Fibroblast of skin of left quadriceps (primary cell): ENCODE measurements at regions not wholly inside any gene's neighbourhood (a gene's known extent, or its start where the extent isn't known, plus 50 kb on each side); places are given as distances from the start of the nearest gene placed in this dataset.
A peak's percentile ranks its signal among the peaks of the same experiment; 100 is the strongest.

Experiments used
- DNase-seq, 2 experiments: peaks; one replicate each; pipeline ENCODE4 v3.0.0-alpha.2; 2013; ENCODE audit warnings: low read depth in 2 of 2

DNA sequence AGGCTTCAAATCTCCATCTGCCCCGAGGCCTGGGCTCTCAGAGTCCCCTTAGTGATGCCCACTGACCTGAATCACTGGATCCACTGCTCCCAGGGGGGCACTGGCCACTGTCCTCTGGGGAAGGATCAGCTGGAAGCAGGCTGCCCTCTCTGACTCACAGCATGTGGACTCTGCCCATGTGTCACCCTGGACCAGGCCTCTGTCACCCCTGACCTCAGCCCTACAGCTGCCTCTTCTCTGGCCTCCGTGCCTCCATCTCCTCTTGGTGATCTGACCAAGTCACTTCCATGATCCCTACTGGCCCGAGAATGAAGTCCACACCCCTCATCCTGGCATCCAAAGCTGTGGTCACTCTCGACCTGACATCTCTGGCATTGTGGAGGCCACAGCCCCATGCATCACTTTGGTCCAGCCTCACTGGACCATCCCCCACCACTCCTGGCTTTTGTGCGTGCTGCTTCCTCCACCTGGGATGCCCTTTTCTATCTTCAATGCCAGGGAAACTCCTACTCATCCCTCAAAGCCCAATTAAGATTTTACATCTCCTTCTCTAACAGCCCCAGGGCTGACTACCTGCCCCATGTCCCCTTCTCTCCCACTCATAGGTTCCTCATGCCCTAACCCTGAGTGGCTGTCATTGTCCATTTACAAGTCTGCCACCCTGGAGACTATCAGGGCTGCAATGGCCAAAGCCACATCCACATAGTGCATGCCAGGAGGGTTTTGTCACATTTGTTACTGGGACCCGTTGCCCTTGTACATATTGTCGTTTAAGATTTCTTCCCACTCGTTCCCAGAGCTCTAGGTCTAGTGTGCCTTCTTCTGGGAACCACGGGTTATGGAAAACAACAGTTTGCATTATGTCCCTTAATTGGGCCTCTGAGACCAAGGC lies 685.0 kb downstream of the MATN1 start:
- DNase-seq: no peak

DNA sequence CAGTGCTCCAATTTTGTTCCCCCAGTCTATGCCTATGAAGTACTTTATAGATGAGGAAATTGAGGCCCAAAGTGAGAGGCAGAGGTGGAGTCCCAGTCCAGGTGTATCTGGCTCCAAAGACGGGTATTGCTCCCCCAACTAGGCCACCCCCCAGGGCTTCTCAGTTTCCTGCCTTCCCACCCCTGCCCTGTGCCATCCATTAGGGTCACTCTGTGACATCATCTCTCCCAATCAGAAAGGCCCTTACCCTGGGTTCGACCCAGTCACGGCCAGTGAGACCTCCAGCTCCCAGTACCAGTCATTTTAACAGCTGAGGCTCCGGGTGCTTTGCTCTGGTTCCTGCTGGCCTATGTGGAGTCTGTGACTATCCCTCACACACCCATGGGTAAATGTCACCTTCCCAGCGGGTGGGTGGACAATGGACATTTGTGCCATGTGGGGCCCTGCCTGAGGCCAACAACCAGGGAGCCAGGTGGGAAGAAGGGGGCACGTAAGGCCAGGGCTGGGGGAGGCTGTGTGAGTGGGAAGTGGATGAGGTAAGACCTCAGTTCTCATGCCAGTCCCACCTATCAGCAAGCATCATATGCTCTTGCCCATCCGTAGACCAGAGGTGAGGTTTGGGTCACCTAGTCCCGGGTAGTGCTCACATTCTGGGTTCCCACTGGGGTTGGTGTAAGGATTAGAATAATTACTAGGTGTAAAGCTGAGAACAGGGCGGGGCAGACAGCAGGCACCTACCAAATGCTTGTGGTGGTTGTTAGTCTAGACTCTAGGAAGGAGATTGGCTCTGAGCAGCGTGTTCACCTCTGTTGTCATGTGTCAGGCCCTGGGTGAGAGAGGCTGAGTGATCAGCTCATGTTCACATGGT lies 685.9 kb downstream of the MATN1 start:
- DNase-seq: no peak

DNA sequence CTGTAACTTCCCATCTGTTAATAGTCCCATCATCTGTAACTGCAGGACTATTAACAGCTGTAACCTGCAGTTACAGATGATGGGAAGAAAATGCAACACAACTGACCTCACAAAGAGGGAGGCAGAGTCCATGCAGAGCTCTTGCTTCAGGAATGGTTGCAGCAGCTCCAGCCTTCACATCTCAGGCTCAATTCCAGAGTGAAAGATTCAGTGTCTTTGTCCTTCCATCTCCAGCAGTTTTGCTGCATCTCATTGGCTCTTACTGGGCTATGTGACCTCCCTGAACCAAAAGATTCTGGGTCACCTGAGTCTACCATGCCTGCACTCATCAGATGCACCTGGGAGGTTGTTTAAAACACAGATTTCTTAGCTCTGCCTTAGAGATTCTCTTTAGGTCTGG lies 686.7 kb downstream of the MATN1 start:
- DNase-seq: no peak

DNA sequence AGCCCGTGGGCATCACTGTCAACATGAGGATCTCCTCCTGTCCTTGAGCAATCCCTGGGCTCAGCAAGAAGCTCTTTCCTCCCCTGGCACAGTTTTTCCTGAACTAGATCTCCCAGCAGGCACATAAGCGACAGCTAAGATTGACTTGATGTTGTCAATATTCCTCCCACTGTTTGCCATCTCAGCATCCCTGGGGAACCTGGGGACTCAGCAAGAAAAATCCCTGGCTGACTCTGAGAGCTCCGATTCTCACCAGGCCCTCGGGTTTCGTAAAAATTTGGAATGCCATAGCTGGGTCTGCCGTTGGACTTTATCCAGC lies 687.2 kb downstream of the MATN1 start:
- DNase-seq: no peak

DNA sequence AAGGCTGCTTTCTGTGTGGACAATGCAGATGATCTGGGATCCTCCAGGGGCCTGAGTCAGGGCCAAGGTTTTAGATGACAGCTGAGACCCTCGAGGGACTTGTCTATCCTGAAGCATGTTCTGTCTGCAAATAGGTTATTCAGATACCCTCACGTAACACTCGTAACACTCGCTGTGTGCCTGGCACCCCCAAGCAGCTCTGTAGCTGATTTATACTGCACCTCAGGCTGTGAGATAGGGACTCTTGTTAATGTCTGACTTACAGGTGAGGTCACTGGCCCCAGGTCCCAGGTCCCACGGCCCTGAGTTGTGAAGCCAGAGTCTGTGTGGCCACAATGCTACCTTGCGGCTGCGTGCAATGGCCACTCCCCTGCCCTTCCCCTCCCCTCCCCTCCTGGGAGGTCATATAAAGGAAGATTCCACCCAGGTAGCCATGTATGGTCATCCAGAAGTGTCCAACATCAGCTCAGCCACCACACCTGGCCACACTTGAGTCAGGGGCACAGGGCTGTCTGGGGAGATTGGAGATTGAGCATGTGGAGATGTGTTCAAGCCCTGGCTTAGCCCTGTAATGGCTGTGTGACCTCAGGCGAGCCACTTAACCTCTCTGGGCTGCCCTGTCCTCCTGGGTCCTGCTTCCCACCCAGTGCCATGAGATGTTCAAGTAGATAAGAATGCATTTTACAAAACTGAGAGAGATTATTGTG lies 687.7 kb downstream of the MATN1 start:
- DNase-seq: no peak

DNA sequence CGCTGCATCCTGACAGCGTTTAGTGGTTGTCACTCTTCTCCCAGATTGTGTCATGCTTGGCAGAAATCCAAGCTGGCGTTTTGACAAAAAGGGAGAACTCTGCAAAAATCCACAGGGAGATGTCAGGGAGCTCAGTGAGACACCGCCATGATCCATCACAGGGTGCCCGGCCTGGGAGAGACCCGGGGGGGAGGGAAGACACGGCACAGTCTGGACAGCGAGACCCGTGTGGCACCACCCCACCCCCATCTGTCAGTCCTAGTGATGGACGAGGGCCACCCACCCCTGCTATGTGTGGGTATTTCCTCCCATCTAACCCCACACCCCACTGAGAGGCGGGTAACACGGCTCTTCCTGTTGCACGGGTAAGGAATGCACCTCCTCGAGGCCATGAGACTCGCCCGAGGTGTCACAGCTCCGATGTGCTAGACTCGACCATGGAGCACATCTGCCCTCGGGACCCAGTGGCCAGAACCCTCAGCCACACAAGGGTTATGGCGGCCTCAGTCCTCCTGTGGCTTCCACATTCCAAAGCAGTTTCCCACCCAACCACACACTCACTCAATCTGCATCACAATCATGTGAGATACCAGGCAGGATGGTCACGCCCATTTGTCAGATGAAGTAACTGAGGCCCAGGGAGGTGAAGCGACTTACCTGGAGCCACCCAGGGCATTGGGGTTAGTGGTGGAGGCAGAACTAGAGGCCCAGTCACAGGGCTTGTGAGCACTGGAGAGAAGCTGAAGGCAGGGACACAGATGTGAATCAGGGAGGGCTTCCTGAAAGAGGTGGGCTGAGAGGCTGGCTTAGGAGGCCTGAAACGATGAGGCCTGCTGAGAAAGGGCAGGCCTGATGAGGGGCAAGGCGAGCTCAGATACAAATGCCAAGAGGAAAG lies 688.5 kb downstream of the MATN1 start:
- peak in 1 of 2 experiments; percentile 0 for DNase-seq

DNA sequence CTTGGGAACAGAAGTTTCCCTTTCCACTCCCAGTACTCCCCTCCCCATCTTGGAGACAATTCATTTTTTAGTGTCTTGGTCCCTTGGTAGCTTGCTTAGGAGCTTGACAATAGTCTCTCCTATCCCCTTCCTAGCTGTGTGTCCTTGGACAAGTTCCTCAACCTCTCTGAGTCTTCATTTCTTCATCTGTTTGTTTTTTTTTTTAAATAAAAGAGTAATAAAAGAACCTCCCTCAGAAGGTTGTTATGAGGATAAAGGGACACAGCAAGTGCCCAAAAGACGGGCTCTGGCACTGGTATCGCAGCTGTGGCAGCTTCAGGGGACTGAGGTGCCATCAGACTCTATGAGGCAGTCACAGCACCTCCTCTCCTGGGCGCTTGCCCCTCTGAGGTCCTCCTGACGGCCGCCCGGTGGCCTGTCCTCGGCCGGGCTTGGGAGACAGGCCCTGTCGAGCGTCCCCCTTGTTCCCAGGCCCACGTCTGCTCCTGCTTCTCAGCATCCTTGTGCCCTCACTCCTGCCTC lies 689.2 kb downstream of the MATN1 start:
- no peak for DNase-seq

DNA sequence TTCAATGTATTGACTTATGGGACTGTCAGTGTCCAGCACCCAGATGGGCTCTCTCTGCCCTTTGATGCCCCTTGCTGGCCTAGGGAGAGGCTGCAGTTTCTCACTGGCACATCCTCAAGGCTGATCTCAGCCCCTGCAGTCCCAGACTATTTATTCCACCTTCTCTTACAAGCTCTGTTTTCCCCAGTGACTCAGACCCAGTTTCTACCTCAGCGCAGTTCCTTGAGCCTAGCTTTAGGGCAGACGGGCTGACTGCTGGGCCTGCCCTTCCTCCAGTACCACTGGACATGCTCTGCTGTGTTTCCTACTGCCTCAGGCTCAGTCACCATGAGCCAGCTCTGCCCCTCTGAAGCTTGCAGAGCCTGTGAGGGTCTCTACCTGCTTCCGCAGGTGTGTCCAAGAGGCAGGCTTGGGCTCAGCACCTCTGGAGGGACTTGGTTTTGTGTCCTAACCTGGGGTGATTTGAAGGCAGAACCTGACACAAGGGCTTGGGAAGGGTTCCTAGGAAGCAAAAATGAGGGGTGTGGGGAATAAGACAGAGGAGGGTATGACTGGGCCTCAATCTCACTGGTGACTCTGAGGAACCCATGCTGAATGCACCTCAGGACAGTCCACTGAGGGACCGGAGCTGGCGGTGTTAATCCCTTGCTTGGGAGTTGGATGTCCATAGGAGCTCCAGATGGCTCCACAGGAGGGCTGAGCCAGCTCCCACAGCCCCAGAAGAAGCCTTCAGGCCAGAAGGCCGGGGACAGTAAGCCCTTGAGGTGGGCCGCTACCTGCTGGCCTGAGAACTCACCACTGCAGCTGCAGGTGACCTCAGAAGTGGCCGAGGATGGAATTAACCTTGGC lies 689.9 kb downstream of the MATN1 start:
- no peak for DNase-seq

DNA sequence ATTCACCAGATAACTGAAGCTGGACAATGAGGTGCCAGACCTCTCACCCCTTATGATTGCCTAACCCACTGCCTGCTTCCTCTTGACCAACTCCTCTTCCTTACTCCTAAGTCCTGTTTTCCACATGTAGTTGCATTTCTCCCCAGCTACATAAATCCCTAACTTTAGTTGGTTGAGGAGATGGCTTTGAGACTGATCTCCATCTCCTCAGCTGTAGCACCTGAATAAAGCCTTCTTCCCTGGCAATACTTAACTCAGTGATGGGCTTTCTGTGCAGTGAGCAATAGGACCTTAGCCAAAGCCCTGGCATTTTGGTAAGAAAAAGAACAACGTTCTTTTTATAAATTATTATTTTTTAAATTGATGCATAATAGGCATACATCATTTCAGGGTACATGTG lies 691.1 kb downstream of the MATN1 start:
- DNase-seq: no peak

DNA sequence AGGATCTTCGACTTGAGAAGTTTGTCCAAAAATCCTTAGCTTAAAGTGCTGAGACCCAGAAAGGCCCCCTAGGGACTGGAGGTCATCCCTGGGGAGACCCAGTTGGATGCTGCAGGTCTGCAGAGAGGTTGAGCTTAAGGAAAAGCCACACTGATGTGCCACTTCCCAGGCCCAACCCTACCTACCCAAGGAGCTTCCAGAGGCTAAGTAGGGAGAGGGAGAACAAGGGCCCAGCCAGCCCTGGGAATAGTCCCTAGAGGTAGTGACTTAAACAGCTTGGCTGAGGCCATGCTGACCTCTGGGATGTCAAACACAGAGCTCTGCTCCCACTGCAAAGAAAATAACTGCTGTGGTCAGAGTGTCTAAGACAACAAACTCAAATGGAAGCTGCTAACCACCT lies 693.7 kb downstream of the MATN1 start:
- no peak for DNase-seq

DNA sequence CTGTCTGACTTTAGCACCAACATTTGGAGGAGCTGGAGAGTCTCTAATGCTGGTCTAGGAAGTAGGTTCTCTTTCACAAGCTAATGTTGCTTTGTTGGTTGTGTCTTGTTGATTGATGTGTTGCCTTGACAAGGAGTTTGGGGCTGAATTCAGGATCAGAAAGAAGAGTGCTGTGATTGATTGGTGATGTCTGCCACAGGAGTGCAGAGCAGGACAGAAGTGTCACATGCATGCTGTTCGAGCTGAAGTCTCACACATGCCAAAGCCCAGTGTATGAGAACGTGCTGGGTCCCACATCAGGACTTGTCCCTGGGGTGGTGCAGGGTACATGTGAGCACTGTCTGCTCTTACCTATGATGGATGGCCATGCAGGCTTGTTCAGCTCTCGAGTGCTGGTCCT lies 694.4 kb downstream of the MATN1 start:
- DNase-seq: no peak

DNA sequence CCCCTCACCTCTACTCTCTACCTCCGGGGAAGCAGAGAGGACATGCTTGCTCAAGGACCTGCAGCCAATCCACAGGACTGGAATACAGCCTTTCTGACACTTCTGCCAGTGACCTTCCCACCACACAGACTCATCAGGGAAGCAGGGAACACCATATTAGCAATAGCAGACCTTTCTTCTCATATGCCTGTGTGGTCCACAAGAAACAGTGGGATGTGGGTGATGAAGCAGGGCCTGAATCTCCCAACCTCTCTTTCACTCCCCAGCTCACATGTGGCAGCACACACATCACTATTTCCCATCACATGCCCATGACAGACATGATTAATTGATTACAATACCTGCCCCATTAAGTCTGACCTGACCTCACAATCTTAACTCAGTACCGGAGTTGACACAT lies 695.1 kb downstream of the MATN1 start:
- DNase-seq: no peak

DNA sequence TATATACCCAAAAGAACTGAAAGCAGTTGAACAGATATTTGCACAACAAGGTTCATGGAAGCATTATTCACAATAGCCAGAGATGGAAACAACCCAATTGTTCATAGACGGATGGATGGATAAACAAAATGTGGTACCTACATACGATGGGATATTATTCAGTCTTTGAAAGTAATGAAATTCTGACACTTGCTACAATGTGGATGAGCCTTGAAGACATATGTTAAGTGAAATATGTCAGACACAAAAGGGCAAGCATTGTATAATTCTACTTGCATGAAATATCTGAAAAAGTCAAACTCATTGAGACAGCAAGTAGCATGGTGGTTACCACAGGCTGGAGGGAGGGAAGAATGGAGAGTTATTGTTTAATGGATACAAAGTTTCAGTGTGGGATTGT lies 696.1 kb downstream of the MATN1 start:
- no peak for DNase-seq

DNA sequence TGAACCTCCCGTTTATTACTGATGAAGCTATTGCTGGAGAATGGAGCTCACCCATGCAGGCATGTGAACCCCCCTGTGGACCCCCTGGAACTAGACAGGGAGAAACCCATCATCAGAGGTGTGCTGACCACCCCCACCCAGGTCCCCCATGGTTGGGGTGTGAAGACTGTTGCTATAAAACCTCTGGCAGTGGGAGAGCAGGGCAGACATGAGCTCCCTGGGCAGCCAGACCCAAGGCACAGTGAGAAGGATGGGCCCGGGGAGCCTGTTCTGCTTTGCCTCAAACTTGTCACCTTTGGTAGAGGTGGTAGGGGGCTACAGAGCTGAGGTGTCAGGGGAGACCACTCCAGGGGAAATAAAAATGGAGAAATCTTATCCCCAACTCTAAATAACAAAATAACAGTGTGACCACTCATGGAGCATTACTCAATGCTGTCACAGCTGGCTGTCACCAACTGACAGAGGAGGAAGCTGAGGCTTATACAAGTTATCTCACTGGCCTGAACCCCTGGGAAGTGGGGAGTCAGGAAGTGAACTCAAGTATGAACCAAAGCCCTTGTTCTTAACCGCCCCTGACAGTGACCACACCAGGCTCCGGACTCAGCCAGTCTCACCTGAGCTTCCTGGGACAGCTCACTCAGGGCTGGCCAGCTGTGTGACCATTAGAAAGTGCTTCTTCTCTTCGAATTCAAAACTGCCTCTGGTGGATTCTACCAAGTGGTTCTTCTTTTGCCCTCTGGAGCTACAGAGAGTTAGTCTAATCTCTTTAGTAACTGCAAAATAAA lies 698.8 kb downstream of the MATN1 start:
- DNase-seq: no peak

DNA sequence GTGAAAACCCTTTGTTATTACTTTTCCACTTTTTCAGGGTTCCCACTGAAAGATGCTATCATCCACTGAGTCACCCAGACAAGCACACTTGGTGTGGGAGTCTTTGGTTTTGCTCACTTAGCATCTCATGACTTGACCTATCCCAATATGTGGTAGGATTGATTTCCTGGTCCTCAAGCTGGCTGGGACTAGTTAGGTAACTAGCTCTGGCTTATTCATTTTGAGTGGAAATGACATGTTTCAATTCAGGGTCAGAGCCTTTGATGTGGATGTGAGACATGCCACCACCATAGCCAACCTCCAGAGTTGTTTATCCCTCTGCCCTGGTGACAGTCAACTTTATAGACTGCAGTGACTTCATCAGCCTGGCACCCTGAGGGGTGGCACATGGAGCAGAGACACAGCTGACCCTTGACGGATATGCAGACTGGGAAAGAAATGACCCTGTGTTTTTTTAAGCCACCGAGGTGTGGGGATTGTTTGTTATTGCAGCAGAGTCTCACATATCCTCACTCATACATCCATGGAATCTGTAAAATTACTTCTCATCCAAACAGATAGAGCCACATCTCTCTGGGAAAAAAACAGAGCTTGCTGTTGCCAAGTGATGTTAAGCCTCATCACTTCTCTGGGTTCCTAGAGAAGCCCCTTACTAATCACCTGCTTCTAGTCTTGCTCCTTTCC lies 699.9 kb downstream of the MATN1 start:
- no peak for DNase-seq

DNA sequence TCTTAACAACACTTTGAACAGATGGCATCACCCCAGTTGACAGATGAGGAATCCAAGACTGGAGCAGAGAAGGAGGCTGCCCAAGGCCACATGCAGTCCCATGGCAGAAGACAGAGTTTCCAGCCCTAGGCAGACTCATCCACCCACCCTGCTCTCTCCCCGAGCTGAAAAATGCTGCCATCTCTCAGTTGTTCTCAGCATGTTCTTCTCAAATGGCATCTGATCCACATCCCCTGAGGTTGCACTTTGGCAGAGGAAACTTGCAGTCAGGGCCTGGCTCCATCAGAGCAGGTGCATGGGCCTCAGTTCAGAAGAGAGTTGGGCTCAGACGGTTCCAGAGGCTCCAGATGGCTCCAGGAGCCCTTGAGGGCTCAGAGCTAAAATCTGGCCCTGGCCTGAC lies 709.4 kb downstream of the MATN1 start:
- DNase-seq: no peak

DNA sequence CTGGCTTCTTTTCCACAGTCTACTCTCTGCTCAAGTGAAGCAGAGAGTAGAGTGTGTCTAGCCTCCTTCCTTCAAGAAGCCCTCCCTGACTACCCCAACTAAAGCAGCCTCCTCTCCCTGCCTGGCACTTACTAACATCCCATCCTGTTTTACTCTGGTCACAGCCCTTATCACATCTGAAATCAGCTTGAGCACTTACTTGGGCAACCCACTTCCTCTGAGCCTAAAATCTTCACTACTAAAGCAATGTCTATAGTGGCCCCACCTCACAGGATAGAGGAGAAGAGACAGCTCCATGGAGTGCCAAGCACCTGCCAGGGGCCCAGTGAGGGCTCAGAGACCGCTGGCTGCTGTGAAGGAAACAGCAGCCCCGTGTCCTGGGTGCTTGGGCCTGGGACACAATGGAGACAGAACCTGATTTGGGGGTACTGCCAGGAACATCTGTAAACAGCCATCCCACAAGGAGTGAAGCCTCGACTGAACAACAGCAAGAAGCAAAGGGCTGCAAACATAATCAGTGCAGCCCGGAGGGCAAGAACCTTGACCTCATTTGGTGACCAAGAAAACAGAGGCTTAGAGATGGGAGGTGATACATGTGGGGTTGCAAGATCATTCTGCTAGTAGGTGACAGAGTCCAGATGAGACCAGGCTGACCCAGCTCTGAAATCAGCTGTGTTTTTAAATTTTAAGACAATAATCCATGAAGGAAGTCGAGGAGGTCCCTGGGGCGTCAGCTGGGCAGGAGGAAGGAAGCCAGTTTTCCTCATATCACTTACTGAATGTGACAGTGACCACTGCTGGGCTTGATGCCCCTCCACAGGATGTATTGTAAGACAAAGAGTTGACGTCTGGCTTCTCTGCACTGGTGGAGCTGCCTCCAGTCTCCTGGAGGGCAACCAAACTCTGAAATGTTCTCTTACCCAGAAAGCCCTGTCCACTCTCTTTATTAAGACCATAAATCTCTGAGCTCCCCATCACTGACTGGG lies 710.6 kb downstream of the MATN1 start:
- DNase-seq: no peak

DNA sequence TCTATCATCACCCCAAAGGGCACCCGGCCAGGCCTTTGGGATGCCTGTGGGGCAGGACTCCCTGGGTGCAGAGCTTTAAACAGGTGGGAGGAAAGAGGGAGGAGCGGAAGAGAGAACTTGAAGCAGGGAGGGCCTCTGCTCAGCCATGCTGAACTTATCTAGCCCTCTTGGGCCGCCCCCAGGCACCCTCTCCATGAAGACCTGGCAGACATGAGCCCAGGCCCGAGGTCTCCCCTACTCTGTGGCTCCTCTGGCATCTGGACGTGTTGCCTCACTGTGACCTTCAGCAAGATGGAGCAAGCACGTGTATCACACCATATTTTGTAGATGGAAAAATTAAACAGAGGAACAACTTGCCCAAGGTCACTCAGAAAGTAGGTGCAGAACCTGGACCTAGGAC lies 711.4 kb downstream of the MATN1 start:
- no peak for DNase-seq
